ENCODE measurements at regions not wholly inside any gene's neighbourhood (a gene's known extent, or its start where the extent isn't known, plus 50 kb on each side); places are given as distances from the start of the nearest gene placed in this dataset.

GRCh38 chr11:64453466-64453865 lies 94.5 kb downstream of the RPS6KA4 start:
- H3K27ac ChIP-seq = no peak overlapping the region
- H3F3A ChIP-seq (ENCODE audit: low read depth) = no peaks in the 10 kb centered on the region
- peaks cover 3% of the 10 kb centered on the region for H3K4me1 ChIP-seq
- H3K4me3 ChIP-seq = no peak overlapping the region
- H3K9ac ChIP-seq = no peak overlapping the region
- no peak for TF ChIP-seq CTCF (IDR thresholded peaks at IDR 0.05)
- TF ChIP-seq EZH2 (IDR thresholded peaks at IDR 0.05) = no peak
- TF ChIP-seq EZH2phosphoT487 (IDR thresholded peaks at IDR 0.05) = no peak
- H3K79me2 ChIP-seq (ENCODE audit: low read depth) = no peaks in the 10 kb centered on the region
- H3K4me3 Mint-ChIP-seq = no peak overlapping the region
- H4K20me1 ChIP-seq (ENCODE audit: low read depth) = no peaks in the 10 kb centered on the region
- no peak overlapping the region for H2AFZ ChIP-seq (replicated peaks)
- peaks cover 14% of the 10 kb centered on the region for H3K27me3 Mint-ChIP-seq (ENCODE audit: insufficient read depth, low read depth)
- H3K36me3 ChIP-seq = no peaks in the 10 kb centered on the region
- H3K27me3 ChIP-seq = peaks cover 20% of the 10 kb centered on the region
- H3K4me1 Mint-ChIP-seq = peaks cover 15% of the 10 kb centered on the region
- H3K27ac Mint-ChIP-seq = no peak overlapping the region
- H3K4me2 ChIP-seq = no peak overlapping the region
- H3K9me3 Mint-ChIP-seq = no peaks in the 10 kb centered on the region
- no peaks in the 10 kb centered on the region for H3K36me3 Mint-ChIP-seq
- no peaks in the 10 kb centered on the region for H3K9me3 ChIP-seq (ENCODE audit: low read depth)
- DNase-seq (ENCODE audit: low spot score) = no peak

- H3K27ac ChIP-seq = no peak overlapping the region
- Mint-ChIP-seq H3K9me3 (no peaks in the 10 kb centered on the region), H3K36me3 (no peaks in the 10 kb centered on the region), H3K27ac (no peak overlapping the region), H3K4me3 (no peak overlapping the region), H3K4me1 (peaks cover 4% of the 10 kb centered on the region), H3K27me3 (ENCODE audit: insufficient read depth, low read depth) (peaks cover 12% of the 10 kb centered on the region)
- DNase-seq (ENCODE audit: low spot score) = no peak
- no peak overlapping the region for H3K4me3 ChIP-seq
- no peaks in the 10 kb centered on the region for H3K9me3 ChIP-seq (ENCODE audit: low read depth)
- H4K20me1 ChIP-seq (ENCODE audit: low read depth) = no peaks in the 10 kb centered on the region
- H3K27me3 ChIP-seq = no peaks in the 10 kb centered on the region
- no peaks in the 10 kb centered on the region for H3K36me3 ChIP-seq
- H3K79me2 ChIP-seq (ENCODE audit: low read depth) = no peaks in the 10 kb centered on the region
- H3K4me1 ChIP-seq = no peaks in the 10 kb centered on the region
- H3K4me2 ChIP-seq = no peak overlapping the region
- H3K9ac ChIP-seq = no peak overlapping the region
- H2AFZ ChIP-seq (replicated peaks) = no peak overlapping the region
- TF ChIP-seq EZH2 (IDR thresholded peaks at IDR 0.05) (no peak), CTCF (IDR thresholded peaks at IDR 0.05) (no peak), EZH2phosphoT487 (IDR thresholded peaks at IDR 0.05) (no peak)
- no peaks in the 10 kb centered on the region for H3F3A ChIP-seq (ENCODE audit: low read depth)
Measured at GRCh38 chr11:64455456-64456261, 96.7 kb downstream of the RPS6KA4 start.

GRCh38 chr11:64456509-64457320 lies 97.8 kb downstream of the RPS6KA4 start:
- Histone ChIP-seq H3K36me3 (no peaks in the 10 kb centered on the region), H3K27me3 (no peaks in the 10 kb centered on the region), H3K79me2 (ENCODE audit: low read depth) (no peaks in the 10 kb centered on the region), H3K4me2 (no peak overlapping the region), H3K4me3 (no peak overlapping the region), H3K27ac (no peak overlapping the region), H3K9ac (no peak overlapping the region), H4K20me1 (ENCODE audit: low read depth) (no peaks in the 10 kb centered on the region), H3K4me1 (no peaks in the 10 kb centered on the region), H3K9me3 (ENCODE audit: low read depth) (no peaks in the 10 kb centered on the region), H2AFZ (replicated peaks) (no peak overlapping the region), H3F3A (ENCODE audit: low read depth) (no peaks in the 10 kb centered on the region)
- H3K4me3 Mint-ChIP-seq = no peak overlapping the region
- peaks cover 10% of the 10 kb centered on the region for H3K27me3 Mint-ChIP-seq (ENCODE audit: insufficient read depth, low read depth)
- TF ChIP-seq CTCF (IDR thresholded peaks at IDR 0.05) (no peak), EZH2phosphoT487 (IDR thresholded peaks at IDR 0.05) (no peak), EZH2 (IDR thresholded peaks at IDR 0.05) (no peak)
- DNase-seq (ENCODE audit: low spot score) = no peak
- H3K27ac Mint-ChIP-seq = no peak overlapping the region
- no peaks in the 10 kb centered on the region for H3K36me3 Mint-ChIP-seq
- H3K9me3 Mint-ChIP-seq = no peaks in the 10 kb centered on the region
- H3K4me1 Mint-ChIP-seq = peaks cover 2% of the 10 kb centered on the region
